ENCODE measurements at regions not wholly inside any gene's neighbourhood (a gene's known extent, or its start where the extent isn't known, plus 50 kb on each side); places are given as distances from the start of the nearest gene placed in this dataset.

- no peak overlapping the region for H3K4me3 Mint-ChIP-seq
- Histone ChIP-seq H4K91ac (ENCODE audit: insufficient read length, low read depth, low read length) (no peak overlapping the region), H3K56ac (ENCODE audit: insufficient read length, low read depth, low read length) (no peak overlapping the region), H3K27me3 (ENCODE audit: insufficient read depth, low read length) (no peaks in the 10 kb centered on the region), H3K79me2 (ENCODE audit: insufficient read depth, low read length) (no peaks in the 10 kb centered on the region), H3K27ac (ENCODE audit: insufficient read length, low read depth, low read length) (no peak overlapping the region), H4K20me1 (ENCODE audit: control insufficient read depth, insufficient read depth, insufficient read length) (no peaks in the 10 kb centered on the region), H3K4me1 (ENCODE audit: insufficient read depth, low read length) (no peaks in the 10 kb centered on the region), H3K9me3 (ENCODE audit: control insufficient read depth, low read depth, low read length) (no peaks in the 10 kb centered on the region), H3K79me1 (ENCODE audit: insufficient read depth, low read depth, low read length, poor library complexity, severe bottlenecking) (no peaks in the 10 kb centered on the region), H3K23ac (ENCODE audit: insufficient read length, low read depth, low read length) (no peak overlapping the region), H3K4me2 (ENCODE audit: insufficient read depth, insufficient read length, low read length) (no peak overlapping the region), H2BK20ac (ENCODE audit: low read depth, low read length, poor library complexity, severe bottlenecking) (no peak overlapping the region), H2BK5ac (ENCODE audit: insufficient read length, low read length) (no peak overlapping the region), H4K8ac (replicated peaks; ENCODE audit: insufficient read length, low read depth, low read length) (no peak overlapping the region), H4K5ac (ENCODE audit: insufficient read length, low read depth, low read length) (no peak overlapping the region), H3K23me2 (ENCODE audit: insufficient read length, low read depth, low read length, poor library complexity, severe bottlenecking) (no peaks in the 10 kb centered on the region), H2AK5ac (ENCODE audit: insufficient read length, low read length) (no peak overlapping the region), H3K18ac (ENCODE audit: insufficient read length, low read depth, low read length) (no peak overlapping the region), H3K14ac (ENCODE audit: insufficient read depth, low read length) (no peak overlapping the region), H3K9ac (ENCODE audit: extremely low read depth, insufficient read length, low read length) (no peak overlapping the region), H2BK120ac (ENCODE audit: low read depth, low read length, poor library complexity, severe bottlenecking) (no peak overlapping the region), H2BK15ac (ENCODE audit: low read depth, low read length) (no peak overlapping the region), H2BK12ac (ENCODE audit: insufficient read length, low read depth, low read length) (no peak overlapping the region), H3T11ph (ENCODE audit: low read length) (no peak overlapping the region), H3K4ac (ENCODE audit: low read depth, low read length) (no peak overlapping the region), H2AFZ (ENCODE audit: low read length) (no peak overlapping the region)
- H3K4me1 Mint-ChIP-seq = peaks cover 5 to 11% of the 10 kb centered on the region in 2 experiments
- no peak for DNase-seq
- TF ChIP-seq, protein P1, sequence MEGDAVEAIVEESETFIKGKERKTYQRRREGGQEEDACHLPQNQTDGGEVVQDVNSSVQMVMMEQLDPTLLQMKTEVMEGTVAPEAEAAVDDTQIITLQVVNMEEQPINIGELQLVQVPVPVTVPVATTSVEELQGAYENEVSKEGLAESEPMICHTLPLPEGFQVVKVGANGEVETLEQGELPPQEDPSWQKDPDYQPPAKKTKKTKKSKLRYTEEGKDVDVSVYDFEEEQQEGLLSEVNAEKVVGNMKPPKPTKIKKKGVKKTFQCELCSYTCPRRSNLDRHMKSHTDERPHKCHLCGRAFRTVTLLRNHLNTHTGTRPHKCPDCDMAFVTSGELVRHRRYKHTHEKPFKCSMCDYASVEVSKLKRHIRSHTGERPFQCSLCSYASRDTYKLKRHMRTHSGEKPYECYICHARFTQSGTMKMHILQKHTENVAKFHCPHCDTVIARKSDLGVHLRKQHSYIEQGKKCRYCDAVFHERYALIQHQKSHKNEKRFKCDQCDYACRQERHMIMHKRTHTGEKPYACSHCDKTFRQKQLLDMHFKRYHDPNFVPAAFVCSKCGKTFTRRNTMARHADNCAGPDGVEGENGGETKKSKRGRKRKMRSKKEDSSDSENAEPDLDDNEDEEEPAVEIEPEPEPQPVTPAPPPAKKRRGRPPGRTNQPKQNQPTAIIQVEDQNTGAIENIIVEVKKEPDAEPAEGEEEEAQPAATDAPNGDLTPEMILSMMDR (conservative IDR thresholded peaks at IDR 0.05) = no peak
- H3K36me3 Mint-ChIP-seq (ENCODE audit: insufficient read depth in 1 of 3, low read depth in 3 of 3) = no peaks in the 10 kb centered on the region
- no peak overlapping the region for H3K27ac Mint-ChIP-seq
- H3K9me3 Mint-ChIP-seq = peaks cover 0 to 2% of the 10 kb centered on the region in 2 experiments; a peak in 1 of 5 replicates
- no peaks in the 10 kb centered on the region for H3K27me3 Mint-ChIP-seq (ENCODE audit: low read depth)
- no CpG with 5 or more reads among the region's 2 CpGs for WGBS (ENCODE audit: extremely low coverage, insufficient read length, low lambda C conversion rate)
Observed at GRCh38 chr11:15630896-15631295, 516.2 kb downstream of the INSC start.

Data from H9 (cell line).